Astrocyte (in vitro differentiated cells and primary cell): ENCODE measurements at regions not wholly inside any gene's neighbourhood (a gene's known extent, or its start where the extent isn't known, plus 50 kb on each side); places are given as distances from the start of the nearest gene placed in this dataset.

Source experiments
- CTCF ChIP-seq: IDR thresholded peaks from 2 replicates; pipeline ENCODE4 v1.5.1; 2011; ENCODE audit warnings: low read depth, mild to moderate bottlenecking, inconsistent platforms, low read length, moderate library complexity; ENCODE audit not compliant: insufficient read depth
- EZH2 ChIP-seq: IDR thresholded peaks from 2 replicates; pipeline ENCODE4 v1.6.1; 2012; ENCODE audit warnings: mild to moderate bottlenecking, low read length, inconsistent platforms; ENCODE audit not compliant: insufficient read depth

- no peak for TF ChIP-seq EZH2
- TF ChIP-seq CTCF, result no peak
These were observed 220.2 kb downstream of the TGFB2 start for GRCh38 chr1:218565377-218565776.
